Retinal pigment epithelial cell (primary cell): ENCODE measurements at regions not wholly inside any gene's neighbourhood (a gene's known extent, or its start where the extent isn't known, plus 50 kb on each side); places are given as distances from the start of the nearest gene placed in this dataset.

ENCODE experiments used
- DNase-seq: peaks from one replicate; pipeline ENCODE4 v3.0.0-alpha.2; 2010; ENCODE audit warnings: low read depth
- H3K4me3 ChIP-seq: 2 replicates; pipeline ENCODE4 v1.5.1; 2011; ENCODE audit warnings: mild to moderate bottlenecking, low read length, control low read depth, moderate library complexity
- CTCF ChIP-seq: conservative IDR thresholded peaks from 2 replicates; pipeline ENCODE4 v1.5.1; 2011; ENCODE audit warnings: low read depth, low read length, control low read depth, inconsistent platforms

- no peak for TF ChIP-seq CTCF
- no peak for DNase-seq
- H3K4me3 ChIP-seq = no peak overlapping the region
These were observed 130.4 kb upstream of the PARP11 start for GRCh38 chr12:4003576-4003975.

- no peak for TF ChIP-seq CTCF
- H3K4me3 ChIP-seq = no peak overlapping the region
- DNase-seq = no peak
These were observed 129.4 kb upstream of the PARP11 start for GRCh38 chr12:4002601-4003000.

- no peak for TF ChIP-seq CTCF
- no peak for DNase-seq
- H3K4me3 ChIP-seq = no peak overlapping the region
These were observed 128.6 kb upstream of the PARP11 start for GRCh38 chr12:4001841-4002240.

GRCh38 chr12:4001031-4001430 lies 127.8 kb upstream of the PARP11 start:
- DNase-seq = no peak
- TF ChIP-seq CTCF = no peak
- H3K4me3 ChIP-seq = no peak overlapping the region

GRCh38 chr12:3999904-4000303 lies 126.7 kb upstream of the PARP11 start:
- H3K4me3 ChIP-seq = no peak overlapping the region
- TF ChIP-seq CTCF = no peak
- DNase-seq = no peak

GRCh38 chr12:3998968-3999792 lies 126.0 kb upstream of the PARP11 start:
- DNase-seq = no peak
- TF ChIP-seq CTCF = no peak

GRCh38 chr12:3998397-3998796 lies 125.2 kb upstream of the PARP11 start:
- no peak for TF ChIP-seq CTCF
- H3K4me3 ChIP-seq = no peak overlapping the region
- DNase-seq = no peak

More at GRCh38 chr12:3998968-3999792, 126.0 kb upstream of the PARP11 start:
- no peak overlapping the region for H3K4me3 ChIP-seq
